NCI-H774 (cell line): ENCODE measurements at regions not wholly inside any gene's neighbourhood (a gene's known extent, or its start where the extent isn't known, plus 50 kb on each side); places are given as distances from the start of the nearest gene placed in this dataset.
"Not testable (repeated sequence)": the region's sequence is repeated elsewhere in the genome, so short reads cannot be mapped to it uniquely, and the experiment has no call there.

Experiments used
- DNase-seq: peaks from one replicate; lab custom pipeline; 2025; lab: John Stamatoyannopoulos, UW

DNA sequence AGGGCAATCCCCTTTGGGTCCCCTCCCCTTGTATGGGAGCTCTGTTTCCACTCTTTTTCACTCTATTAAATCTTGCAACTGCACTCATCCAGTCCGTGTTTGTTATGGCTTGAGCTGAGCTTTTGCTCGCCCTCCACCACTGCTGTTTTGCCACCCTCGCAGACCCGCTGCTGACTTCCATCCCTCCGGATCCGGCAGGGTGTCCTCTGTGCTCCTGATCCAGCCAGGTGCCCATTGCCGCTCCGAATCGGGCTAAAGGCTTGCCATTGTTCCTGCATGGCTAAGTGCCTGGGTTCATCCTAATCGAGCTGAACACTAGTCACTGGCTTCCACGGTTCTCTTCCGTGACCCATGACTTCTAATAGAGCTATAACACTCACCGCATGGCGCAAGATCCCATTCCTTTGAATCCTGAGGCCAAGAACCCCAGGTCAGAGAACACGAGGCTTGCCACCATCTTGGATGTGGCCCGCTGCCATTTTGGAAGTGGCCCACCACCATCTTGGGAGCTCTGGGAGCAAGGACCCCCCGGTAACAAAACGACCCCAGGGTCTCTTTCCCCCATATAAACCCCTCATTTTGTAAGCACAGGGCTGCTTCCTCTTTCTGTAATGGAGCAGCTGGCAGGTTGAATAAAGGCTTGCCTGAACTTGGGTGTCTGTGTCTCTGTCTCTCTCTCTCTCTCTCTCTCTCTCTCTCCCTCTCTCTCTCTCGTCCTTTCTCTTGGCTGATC is 1166.2 kb downstream of the TAF11L14 start:
- no peak for DNase-seq

DNA sequence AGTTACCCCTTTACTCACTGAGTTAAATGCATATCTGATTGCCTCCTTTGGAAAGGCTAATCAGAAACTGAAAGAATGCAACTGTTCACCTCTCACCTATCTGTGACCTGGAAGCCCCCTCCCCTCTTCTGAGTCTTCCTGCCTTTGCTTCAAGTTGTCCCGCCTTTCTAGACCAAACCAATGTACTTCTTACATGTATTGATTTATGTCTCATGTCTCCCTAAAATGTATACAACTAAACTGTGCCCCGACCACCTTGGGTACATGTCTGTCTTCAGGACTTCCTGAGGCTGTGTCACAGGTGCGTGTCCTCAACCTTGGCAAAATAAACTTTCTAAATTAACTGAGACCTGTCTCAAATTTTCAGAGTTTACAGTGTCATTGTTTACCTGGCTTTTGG is 1167.2 kb downstream of the TAF11L14 start:
- not testable (repeated sequence) for DNase-seq

DNA sequence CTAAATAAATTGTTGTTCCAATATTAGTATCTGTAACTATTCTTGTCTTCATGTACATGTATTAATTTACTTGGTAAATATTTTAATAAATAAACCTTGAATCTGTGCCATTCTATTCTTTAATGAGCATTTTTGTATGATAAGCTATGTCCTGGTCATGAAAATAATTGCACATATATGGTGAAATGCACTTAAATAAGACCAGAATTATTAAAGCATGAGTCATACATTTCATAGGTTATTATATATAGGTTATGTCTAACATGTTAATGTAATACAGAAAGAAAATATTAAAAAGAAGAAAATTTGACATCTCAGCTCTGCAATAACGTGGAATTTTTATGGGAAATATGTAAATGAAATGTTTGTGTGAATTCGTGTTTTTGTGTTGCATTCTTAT is 1168.1 kb downstream of the TAF11L14 start:
- DNase-seq = no peak

DNA sequence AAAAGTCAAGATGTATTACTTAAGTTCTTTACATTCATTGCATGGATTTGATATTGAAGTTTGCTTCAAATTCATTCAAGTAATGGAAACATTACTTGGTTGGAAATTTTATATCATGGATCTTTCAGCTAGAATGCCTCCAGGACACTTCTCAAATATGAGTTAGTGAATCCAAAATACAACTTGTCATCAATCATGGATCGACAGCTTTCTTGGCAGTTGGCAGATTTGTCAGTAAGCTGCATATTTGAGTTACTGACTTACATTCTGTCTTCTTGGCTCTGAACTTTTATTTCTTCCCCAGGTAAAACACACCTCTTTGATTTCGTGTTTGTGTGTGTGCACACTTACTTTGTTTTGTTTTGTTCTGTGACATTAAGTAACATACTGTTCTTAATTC is 1171.1 kb downstream of the TAF11L14 start:
- no peak for DNase-seq

DNA sequence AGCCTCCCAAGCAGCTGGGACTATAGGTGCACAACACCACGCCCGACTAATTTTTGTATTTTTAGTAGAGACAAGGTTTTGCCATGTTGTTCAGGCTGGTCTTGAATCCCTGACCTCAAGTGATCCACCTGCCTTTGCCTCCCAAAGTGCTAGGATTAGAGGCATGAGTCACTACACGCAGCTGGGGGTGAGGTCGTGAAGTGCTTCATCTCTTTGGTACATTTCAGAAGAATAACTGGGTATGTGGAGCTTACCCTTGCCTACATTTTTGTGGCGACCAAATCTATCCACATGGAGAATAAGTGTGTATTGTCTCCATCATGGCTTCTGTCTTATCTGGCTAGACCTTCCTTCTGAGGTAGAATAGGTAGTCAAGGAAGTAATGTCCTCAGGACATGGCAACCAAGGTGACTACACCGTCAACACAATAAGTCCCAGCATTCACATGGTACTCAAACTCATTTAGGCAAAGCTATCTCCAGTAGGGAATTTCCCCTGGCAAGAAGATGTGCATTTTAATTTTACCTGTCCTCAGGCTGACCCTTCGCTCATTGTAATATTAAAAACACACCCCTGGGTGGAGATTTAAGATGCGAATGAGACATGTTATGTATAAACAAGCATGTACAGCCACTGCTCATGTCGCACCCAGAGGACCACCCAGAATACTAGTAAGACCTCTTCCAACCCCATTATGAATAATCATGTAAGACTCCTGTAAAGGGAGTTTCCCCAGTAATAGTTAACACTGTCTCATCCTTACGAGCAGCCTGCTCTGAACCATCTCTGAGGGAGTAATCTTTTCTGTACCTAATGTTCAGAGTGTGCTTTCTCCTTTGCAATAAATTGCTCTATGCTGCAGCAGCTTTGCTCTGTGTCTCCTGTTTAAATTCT is 1173.2 kb downstream of the TAF11L14 start:
- no peak for DNase-seq

DNA sequence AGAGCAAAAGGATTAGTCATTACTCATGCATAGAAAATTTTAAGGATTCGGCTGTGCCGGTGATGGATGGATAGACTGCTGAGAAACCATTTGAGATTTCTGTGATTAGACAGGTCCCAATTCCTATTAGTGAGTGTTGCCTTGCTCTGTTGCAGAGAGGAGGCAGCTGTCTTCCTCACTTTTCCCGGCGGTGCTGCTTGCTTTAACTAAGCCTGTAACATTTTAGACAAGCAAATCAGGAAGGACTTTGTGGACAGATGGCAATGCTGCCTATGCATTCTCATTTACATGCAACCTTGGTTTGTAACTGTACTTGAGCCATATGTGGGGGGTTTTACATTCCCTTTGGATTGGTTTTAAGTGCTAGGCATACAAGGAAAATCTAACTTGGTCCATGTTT is 1176.3 kb downstream of the CDH18 start:
- no peak for DNase-seq

DNA sequence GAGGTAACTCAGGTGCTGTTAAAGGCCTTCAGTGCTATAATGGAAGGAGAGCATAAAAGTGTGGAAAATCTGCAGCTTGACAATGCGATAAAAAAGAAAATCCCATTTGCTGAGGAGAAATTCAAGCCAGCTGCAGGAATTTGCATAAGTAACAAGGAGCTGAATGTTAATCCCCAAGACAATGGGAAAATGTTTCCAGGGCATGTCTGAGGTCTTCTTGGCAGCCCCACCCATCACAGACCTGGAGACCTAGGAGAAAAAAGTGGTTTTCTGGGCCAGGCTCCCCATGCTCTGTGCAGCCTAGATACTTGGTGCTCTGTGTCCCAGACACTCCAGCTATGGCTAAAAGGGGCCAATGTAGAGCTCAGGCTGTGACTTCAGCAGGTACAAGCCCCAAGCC is 1159.6 kb downstream of the CDH18 start:
- DNase-seq = no peak

DNA sequence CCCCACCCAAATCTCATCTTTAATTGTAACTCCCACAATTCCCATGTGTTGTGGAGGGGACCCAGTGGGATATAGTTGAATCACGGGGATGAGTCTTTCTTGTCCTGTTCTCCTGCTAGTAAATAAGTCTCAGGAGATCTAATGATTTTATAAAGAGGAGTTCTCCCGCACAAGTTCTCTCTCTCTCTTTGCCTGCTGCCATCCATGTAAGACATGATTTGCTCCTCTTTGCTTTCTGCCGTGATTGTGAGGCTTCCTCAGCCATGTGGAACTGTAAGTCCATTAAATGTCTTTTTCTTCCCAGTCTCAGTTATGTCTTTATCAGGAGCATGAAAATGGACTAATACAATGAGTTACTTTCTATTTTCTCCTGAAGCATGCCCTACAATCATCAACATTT is 1158.5 kb downstream of the CDH18 start:
- no peak for DNase-seq

DNA sequence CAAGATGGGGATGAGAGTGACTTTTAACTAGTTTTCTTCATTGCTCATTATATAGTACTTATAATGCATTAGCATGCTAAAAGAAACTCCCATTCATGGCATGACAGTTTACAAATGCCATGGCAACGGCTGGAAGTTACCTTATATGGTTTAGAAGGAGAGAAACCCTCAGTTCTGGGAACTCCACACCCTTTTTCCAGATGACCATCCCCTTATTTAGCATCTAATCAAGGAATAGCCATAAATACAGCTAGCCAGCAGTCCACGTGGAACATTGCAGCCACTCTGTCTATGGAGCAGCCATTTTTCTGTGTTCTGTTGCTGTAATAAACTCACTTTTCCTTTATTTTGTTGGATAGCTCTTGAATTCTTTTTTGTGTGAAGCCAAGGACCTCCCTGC is 1137.8 kb downstream of the CDH18 start:
- DNase-seq = no peak

DNA sequence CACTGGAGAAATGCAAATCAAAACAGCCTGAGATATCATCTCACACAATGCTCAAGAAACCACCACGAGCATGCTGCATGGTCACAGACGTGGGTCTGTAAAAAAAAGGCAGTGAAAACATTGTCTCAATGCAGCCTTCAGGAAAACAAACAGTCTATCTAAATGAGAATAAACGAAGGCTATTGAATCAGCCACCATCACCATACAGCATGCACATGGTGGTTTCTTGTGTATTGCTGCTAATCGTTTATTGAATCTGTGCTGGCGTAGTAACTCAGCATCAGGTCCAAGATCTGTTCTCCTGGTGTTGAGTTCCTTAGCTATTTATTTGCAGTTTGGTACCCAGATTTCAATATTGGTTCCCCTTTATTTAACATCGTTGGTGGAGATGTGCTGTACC is 1115.0 kb downstream of the CDH18 start:
- DNase-seq = no peak

DNA sequence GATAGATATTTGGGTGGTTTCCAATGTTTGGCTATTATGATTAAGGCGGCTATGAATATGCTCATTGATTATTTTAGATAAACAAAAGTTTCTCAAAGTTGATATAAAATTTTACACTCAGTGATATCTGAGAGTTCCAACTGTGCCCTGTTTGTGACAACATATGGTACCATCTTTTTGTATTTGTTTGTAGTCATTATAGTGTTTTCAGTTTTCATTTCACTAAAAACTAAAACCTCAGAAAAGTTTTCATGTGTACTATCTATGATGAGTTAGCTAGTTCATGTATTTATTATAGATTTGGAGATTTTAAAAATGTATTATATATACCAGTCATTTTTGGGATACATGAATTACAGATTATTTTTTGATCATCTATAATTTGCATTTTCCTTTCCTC is 1111.4 kb downstream of the CDH18 start:
- no peak for DNase-seq

DNA sequence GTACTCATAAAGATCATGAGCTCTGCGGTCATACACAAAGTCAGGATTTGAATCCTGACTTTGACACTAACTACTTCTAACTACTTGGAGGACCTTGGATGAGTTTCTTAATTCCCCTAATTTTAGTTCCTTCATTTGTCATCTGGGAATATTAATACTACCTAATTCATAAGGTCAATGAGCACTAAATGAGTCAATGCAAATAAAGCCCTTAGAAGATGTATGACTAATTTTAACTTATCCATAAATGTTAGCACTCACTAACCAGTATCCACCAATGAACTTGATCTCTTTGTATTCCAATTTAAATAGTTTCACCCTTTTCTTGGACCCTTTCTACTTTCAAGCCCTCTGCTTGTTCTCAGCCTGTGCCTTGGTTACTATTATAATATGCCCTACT is 1106.4 kb downstream of the CDH18 start:
- DNase-seq = no peak

DNA sequence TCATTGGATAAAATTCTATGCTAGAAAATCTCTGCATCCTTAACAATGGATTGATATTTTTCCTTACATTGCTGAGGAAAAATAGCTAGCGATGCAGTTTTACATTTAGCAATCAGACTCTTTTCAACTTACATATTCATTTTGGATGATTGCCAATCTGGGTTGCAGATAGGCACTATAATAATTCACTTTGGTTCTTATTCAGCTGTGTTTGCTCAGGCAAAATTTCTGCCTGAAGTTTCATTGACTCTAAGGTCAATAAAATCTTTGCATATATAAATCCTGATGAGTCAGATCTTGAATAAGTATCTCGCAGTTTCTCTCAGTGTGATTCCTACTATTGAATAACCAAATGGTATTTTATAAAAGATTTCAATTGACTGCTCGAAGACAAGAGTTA is 1105.8 kb downstream of the CDH18 start:
- DNase-seq = no peak

DNA sequence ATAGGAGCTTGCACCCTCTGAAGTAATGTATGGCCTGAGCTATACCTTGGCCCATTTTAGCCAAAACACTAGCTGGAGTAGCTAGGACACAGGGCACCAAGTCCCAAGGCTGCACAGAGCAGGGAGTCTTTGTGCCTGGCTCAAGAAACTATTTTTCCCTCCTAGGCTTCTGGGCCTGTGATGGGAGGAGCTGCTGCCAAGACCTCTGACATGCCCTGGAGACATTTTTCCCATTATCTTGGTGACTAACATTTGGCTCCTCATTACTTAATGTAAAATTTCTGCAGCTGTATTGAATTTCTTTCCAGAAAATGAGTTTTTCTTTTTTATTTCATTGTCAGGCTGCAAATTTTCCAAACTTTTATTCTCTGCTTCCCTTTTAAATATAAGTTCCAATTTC is 1099.2 kb downstream of the CDH18 start:
- DNase-seq = no peak

DNA sequence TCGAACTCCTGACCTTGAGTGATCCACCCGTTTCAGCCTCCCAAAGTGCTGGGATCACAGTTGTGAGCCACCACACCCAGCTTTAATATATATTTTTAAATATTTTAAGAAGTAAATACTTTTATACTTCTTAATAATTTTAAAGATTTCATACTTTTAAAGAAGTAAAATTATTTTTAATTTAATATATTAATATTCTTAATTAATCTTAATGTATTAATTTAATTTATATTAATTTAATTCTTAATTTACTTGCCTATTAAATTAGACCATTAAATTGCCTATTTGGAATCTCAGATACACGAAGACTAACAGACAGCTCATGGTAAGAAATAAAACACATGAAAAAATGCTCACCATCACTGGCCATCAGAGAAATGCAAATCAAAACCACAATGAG is 1087.4 kb downstream of the CDH18 start:
- no peak for DNase-seq

DNA sequence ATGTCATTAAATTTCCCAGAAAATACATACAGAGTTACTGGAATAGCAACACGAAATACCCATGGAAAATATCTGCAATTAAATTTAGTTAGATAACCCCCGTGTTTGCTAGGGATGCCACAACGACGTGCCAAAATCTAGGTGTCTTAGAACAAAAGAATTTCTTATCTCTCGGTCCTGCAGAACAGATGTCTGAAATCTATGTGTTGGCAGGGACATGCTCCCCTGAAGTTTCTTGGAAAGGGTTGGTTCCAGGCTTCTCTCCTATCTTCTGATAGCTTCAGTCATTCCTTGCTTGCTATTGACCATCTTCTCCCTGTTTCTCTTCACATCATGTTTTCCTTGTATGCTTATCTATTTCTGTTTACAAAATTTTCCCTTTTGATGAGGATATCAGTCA is 1067.0 kb downstream of the CDH18 start:
- no peak for DNase-seq

DNA sequence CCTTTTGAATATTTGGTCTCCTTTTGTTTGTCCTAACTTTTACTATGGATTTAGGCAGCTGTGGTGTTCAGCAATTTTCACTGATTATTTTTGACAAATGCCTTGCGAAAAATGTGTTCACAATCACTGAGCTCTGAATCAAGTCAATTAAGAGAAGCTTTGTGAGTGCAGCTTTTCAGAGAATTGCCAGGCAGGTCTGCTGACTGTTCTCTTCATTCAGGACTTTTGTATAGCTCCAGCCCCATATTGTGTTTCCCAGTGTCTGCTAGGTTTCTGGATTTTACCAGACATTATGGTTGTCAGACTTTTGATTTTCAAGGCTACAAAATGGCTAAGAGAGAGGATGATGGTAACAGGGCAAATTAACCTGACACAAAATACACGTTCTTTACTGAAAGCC is 1055.9 kb downstream of the CDH18 start:
- no peak for DNase-seq

DNA sequence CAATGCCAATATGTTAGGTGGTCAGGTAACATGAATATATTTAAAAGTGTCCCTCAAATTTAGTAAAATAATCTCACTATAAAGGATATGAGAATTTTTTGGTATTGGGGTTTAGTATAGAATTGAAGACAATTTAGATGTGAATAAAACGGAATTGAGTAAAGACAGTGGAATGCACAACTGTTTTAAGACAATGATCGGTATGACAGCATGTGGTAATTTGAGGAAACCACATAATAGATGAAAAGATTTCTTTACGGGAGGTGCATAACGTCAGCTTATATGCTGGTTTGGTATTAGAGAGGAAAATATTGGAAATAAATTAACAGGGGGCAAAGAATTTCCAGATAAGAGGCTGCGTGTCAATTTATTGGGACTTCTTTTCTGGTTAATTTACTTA is 1043.2 kb downstream of the CDH18 start:
- DNase-seq = no peak

DNA sequence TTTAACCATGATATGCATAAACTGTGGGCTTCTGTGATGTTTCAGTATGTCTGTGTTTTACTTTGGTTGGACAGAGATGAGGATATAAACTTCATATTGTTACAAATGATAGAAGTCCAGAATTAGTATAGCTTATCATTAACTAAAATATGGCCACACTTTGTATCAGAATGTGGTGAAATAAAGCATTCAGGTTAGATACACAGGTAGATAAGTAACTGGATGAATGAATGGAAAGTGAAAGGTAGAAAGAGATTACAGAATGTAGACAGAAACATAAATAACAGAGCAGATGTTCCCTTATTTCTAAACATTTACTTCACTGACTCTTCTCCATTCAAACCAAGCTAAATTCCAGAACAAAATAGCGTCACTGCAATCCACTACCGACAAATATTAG is 1033.8 kb downstream of the CDH18 start:
- DNase-seq = no peak

DNA sequence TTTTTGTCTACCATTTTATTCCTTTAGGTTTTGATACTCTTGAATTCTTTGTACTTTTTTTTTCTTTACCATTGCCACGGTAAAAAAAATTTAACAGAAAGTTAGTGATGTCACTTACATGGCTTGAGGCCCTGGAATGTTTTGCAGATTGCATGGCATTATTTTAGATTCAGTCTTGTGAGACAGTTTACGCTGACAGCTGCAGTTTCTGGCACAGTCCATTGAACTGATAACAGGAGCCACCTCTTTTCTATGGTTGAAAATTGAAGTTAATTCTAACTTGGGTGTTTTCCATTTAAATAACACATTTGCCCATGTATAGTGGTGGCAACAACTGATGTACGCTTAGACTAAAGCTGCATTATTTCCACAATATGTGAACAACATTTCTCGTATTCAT is 1028.5 kb downstream of the CDH18 start:
- DNase-seq = no peak

DNA sequence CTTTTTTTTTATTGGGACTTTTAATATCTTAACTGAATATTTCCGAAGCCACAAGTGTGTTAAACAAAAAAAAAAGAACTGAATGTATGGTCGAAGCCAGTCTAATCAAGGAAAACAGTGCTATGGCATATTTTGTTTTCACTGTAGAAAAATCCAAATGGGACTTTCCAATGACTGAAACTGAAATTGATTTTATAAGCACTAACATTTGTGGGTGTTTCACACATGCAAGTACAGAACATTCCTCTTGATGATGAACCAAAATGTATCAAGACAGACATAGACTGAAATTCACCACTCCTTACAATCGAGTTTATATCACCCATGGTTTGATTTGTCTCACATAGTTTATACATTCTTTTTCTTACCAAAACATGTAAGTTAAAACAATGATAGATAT is 1026.8 kb downstream of the CDH18 start:
- no peak for DNase-seq

DNA sequence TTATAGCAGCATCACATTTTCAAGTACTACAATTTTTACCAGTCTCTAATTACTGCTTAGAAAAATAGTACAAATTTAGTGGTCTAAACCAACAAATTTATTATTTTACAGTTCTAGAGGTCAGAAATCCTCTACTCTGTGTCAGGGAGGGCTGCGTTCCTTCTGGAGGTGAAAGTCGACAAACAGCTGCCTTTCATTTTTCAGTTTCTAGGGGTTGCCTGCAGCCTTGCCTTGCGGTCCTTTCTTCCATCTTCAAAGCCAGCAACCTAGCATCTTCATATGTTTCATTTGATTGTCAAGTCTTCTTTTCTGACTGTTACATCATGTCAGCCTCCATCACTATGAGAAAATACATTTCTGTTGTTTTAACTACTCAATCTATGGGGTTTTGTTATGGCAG is 1022.1 kb downstream of the CDH18 start:
- no peak for DNase-seq

DNA sequence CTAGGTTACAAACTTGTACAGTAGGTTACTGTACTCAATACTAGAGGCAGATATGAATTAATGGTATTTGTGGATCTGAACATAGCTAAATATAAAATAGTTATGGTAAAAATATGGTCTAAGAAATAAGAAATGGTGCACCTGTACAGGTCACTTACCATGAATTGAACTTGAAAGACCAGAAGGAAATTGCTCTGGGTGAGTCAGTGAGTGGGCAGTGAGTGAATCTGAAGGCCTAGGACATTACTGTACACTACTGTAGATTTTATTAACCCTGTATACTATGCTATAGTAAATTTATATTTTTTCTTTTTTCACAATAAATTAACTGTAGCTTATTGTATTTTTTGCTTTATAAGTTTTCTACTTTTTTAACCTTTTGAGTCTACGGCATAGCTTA is 1020.4 kb downstream of the CDH18 start:
- DNase-seq = no peak

DNA sequence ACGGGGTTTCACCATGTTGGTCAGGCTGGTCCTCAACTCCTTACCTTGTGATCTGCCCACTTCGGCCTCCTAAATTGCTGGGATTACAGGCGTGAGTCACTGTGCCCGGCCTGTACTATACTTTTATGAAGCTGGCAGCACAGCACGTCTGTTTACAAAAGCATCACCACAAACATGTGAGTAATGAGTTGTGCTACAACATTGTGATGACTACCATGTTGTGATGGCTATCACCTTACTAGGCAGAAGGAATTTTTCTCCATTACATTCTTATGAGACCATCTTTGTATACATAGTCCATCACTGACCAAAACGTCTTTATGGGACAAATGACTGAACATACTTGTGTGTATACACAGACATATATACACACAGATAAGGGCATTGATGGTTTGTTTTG is 1019.0 kb downstream of the CDH18 start:
- DNase-seq = no peak
